ENCODE measurements at regions not wholly inside any gene's neighbourhood (a gene's known extent, or its start where the extent isn't known, plus 50 kb on each side); places are given as distances from the start of the nearest gene placed in this dataset.

DNA sequence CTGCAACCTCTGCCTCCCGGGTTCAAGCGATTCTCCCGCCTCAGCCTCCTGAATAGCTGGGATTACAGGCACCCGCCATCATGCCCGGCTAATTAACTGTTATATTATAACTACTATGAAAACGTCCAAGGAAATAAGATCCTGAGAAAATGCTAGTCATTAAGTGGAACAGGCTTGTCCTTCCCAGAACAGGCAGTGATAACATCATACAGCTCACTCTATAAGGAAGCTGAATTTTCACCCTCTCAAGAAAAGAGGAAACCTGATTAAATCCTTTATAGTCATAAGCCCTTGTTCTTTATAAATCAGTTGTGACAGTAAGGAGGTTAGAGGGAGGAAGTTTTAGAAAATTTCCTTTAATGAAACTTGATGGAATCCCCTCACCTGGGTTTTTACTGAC lies 163.9 kb upstream of the CLINT1 start:
- no peak for DNase-seq (ENCODE audit: low read depth)

DNA sequence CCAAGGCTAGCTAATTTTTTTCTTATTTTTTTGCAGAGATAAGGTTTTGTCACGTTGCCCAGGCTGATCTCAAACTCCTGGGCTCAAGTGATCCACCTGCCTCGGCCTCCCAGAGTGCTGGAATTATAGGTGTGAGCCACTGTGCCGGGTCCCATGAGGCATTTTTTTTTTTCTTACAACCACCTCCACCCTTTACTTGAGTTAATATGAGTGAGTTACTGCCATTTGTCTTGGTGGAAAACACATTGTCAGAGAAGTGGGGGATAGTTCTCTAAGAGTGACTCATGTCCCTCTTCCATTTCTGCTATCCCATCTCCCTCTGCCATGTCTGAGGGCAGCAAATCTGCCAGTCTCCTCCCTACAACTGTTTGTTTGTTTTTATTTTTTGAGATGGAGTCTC lies 163.4 kb upstream of the CLINT1 start:
- DNase-seq (ENCODE audit: low read depth), result no peak

DNA sequence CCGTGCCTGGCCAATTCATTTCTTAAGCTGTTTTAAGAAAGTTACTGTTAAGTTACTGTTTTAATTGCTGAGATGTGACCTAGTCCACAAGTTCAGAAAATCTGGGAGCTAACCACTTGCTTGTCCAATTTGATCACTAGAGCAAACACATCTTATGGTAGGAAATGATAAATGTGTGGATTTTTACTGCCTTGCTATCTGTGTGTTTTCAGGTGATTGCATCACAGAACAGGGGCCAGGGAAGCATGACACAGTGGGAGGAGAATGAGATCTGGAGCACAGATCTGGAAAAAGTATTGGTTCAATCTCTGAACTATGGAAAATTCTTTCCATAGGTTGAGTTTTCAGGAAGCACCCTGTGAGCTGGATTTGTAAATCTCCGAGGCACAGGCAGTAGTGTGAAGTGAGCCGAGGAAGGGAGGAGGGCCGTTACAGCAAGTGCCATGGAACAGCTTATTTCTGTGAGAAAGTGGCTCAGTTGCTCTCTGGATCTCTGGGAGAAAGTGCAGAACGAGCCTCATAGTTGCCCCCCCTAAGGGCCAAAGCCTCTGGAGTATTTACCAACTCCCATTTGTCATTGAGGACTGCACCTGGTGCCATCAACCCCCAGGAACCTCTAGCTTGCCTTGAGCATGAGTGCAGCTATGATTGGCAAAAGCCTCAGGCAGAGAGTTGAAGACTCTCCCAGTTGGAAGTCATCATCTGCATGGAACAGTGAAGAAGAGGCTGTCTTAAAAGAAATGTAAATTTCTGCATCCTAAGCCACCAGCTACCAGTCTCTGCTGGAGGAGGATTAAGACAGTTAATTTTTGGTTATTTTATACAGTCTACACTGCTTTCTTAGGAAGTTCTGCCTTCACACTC lies 161.8 kb upstream of the CLINT1 start:
- no peak for DNase-seq (ENCODE audit: low read depth)

DNA sequence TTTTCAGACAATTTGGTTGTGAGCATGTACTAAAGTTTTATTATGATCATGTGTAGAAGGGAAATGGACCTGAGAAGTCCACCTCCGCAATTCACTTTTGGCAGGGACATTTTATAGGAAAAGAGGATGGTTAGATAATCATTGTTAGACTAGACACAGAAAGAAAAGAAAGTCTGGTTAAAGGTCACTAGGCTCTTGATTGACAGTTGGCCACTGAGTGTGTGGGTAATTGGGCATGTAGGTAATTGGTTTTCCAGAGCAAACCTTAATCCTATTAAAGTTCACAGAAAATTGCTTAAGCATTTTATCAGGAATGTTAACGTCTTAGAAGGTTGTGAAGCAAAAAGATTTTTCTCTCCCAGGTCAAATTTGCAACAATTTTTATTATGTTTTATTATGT lies 158.5 kb upstream of the CLINT1 start:
- no peak for DNase-seq (ENCODE audit: low read depth)

DNA sequence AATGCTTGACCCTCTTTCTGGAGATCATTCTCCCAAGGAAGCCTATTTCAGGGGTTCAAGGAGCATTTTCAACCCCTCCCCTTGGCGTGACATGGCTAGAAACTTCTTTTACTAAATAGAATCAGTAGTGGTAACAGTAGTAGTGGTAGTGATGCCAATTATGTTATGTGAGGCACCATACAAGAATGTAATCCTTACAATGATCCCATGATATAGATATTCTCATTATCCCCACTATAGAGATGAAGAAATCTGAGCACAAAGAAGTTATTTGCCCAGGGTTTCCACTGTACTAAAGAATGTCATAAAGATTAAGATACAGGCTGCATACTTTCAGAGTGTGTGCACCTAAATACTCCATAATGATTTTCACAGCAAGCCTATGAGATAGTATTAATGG lies 155.4 kb upstream of the CLINT1 start:
- DNase-seq (ENCODE audit: low read depth), result no peak

DNA sequence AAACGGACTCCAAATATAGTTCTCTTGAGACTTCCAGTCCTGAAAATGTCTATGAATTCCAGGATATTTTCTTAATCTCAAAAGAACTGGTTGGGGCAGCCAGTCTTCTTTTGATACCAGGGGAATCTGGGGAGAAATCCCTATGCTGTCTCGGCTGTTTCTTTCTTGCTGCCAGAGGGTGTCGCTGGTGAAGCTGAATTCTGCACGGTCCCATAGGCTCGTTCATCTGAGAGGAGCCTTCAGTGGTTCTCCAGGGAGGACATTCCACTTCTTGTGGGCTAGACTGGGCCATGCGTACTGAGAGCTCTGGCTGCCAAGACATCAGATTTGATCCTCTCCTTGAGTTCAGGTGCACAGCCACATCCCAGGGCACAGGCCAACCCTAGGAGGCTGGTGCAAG lies 155.0 kb upstream of the CLINT1 start:
- no peak for DNase-seq (ENCODE audit: low read depth)

DNA sequence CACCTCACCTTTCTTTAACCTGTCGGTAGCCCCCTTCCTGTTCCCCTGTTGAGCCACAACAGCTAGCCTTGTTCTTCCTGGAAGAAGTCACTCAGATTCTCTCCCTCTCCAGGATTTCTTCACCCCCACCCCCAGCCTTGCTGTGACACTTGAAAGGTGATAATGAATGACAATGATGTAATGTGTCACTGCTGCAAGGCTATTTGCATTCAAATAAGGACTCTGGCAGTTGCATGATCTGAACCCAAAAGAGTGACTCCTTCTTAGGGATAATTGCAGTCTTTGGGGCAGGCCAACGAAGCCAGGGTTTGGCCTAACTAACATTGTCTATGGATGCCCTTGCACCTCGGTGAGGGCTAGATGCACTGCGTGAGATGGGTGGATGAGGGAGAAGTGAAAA lies 154.4 kb upstream of the CLINT1 start:
- DNase-seq (ENCODE audit: low read depth), result no peak

DNA sequence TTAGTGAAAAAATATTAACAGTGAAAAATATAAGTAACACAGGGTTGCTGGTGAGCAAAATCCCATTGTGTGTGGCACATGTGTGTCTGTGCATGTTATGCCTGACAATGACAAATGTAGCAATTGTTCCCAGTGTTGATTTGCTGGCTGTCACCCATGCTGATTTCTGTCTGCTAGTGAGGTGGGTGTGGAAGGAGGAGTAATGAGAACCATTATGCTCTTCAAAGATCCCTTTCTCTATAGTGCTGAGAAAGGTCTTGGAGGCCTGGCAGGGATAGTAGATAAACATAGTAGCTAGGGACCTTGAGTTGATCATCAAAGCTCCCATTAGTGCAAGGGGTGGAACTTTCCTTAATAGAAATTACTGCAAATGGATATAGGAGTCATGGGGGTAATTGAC lies 152.5 kb upstream of the CLINT1 start:
- no peak for DNase-seq (ENCODE audit: low read depth)

DNA sequence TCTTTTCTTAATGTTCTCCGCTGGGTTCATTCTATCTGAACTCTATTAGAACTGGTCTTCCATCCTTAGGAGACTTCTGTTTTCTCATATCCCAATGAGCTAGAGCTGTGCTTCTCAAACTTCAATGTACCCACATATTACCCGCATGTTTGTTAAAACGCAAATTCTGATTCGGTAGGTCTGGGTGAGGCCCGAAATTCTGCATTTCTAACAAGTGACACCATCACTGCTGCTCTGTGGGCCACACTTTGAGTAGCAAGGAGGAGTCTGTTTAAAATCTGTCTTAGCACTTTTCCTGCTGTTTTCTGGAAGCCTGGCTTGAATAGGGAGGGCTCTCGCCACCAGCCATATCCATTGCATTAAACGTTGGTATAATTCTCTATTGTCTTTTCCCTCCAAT lies 151.9 kb upstream of the CLINT1 start:
- DNase-seq (ENCODE audit: low read depth), result no peak

DNA sequence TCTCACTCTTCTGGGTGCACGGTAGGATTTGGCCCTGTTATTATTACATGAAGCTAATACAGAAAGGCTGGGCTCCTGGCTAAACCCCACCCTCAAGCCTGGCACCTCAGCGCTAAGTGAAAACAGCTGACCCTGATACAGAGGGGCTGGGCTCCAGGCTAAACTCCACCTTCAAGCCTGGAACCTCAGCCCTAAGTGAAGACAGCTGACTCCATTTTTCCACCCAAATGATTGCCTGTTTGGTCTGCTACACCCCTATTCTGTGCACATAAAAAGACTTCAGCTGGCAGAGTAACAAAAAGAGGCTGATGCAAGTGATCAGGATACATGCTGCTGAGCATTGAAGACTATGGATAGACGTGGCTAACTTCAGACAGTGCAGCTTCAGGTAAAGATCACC lies 148.4 kb upstream of the CLINT1 start:
- no peak for DNase-seq (ENCODE audit: low read depth)

DNA sequence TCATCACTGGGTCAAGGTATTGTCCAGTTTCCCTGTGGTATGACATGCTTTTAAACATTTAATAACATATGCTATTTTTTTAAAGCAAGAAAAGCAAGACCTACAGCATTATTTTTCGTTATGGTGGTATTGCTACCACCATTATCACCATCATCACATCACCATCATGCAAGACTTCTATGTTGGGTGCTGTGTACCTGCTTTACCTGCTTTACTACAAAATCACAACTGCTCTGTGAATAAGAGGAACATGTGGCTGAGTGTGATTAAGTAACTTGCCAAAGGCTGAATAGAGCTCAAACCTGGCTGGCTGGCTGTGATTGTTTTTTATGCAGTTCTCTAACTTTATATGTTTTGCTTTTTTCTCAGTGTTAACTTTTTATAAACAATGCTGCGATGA lies 140.8 kb upstream of the CLINT1 start:
- no peak for DNase-seq (ENCODE audit: low read depth)

DNA sequence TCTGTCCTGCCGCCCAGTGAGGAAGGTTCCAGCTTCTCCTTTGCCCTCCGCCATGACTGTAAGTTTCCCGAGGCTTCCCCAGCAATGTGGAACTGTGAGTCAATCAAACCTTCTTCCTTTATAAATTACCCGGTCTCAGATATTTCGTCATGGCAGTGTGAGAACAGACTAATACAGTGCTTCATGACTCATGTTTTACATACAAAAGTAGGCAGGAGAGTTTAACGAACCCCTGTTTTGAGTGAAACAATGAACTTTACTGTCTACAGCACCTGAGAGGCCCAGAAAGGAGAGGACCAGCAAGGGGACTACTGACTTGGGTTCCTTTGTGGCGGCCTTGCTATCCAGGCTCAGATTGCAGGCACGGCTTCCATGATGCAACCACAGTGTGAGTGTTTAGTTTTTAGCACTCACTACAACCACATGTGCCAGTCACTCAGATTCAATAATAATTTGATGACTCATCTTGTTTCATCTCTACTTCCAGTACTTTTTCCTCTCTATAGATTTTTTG lies 139.1 kb upstream of the CLINT1 start:
- no peak for DNase-seq (ENCODE audit: low read depth)

DNA sequence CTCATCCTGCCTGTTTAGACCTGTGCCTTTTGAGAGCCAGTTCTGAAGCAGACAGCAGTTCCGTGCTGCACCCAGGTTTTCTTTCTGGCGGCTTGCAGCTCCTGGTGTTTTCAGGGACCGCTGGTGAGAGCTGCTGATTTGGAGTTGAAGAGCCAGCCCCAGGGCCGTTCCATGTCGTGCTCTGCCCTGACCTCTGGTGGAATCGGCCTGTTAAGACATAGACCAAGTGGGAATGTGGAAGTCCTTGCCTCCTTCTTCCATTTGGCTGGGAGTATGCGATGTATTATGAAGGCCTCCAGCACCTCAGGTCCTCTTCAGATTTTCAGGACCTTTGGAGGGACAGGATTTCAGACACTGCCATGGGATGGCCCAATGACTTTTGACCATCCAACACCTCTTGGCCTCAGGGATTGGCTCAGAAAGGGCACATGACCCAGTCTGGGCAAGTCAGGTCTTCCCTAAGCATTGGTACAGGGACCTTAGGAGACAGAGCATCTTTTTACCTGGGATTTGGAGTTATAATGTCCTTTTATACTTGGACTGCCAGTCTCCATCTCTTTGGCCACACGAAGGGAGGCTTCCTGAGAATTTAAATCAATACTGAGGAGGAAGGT lies 136.1 kb upstream of the CLINT1 start:
- peak; percentile 25 for DNase-seq (ENCODE audit: low read depth)

DNA sequence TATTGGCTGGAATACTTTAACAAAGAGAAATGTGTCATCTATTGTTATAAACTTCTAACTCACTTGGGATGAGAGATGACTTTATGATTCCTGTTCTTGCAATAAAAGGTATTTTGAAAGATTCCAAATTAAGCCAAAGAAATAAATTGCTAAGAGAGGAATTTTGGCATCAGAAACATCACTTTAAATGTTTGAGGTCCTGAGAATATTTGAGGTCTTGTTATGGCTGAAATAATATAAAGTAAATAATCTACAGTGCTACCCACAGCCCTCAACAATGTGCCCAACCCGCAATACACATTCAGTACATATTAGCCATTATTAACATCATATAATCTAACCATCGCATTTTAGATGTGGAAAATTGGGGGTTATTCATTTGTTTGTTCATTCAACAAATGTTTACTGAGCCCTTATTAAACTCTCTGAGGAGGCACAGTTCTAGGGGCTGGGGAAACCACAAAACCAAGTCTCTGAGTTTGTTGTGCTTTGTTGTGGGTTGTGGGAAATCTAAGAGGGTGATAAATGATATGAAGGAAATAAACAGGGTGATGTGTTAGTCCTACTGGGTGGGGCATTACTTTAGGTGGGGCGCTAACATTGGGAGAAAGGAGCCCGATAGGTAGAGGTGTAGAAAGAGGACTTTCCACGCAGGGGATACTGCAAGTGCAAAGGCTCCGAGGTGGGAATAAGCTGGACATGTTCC lies 135.2 kb upstream of the CLINT1 start:
- DNase-seq (ENCODE audit: low read depth), result no peak

DNA sequence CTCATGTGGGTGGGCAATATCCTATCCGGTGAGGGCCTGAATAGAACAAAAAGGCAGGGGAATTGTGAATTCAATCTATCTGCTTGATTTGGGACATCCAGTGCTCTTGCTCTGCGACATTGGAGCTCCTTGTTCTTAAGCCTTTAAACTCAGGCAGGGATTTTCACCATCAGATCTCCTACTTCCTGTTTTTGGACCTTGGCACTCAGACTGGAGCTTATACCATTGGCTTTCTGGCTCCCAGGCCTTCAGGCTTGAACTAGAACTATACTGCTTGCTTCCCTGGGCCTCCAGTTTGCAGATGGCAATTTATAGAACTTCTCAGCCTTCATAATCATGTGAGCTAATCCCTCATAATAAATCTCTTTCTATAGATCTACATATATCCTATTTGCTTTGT lies 134.3 kb upstream of the CLINT1 start:
- no peak for DNase-seq (ENCODE audit: low read depth)

DNA sequence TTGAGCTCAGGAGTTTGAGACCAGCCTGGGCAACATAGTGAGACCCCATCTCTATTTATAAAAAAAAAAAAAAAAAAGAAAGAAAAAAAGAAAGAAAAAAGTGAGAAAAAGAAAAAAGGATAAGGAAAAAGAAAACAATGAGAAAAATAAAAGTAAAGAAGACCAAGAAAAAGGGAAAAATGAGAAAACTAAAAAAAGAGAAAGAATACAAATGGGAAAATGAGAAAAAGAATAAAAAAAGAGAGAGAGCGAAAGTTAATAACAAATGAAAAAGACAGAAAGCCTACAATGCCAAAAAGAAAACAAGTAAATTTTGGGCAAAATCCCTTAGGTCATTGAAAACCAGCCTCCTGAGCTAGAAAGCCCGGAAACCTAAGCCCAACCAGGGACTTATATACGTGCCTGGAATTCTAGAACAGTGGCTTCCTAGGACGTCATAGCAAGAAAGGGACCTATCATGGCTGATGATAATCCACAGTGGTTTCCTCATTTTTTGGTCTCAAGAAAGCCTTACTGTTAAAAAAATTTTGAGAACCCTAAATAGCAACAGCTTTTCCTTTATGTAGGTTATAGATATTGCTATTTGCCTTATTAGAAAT lies 131.7 kb upstream of the CLINT1 start:
- DNase-seq (ENCODE audit: low read depth), result no peak

DNA sequence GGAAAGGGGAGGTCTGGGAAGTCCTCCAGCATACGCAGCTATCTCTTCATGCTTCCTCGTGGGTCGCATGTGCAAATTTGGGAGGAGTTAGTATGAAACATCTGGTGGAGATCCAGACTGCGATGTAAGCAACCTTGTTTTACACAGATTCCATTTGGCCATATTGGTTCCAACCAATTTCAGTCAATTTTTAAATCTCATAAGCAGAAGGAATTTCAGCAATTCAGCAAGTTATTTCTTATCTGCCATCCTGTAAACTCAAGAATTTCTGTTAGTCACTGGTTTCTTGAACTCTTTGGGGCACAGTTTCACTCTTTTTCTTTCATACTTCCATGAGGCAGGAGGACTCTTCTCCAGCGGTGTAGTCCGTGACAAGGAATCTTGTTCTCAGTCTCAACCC lies 130.4 kb upstream of the CLINT1 start:
- DNase-seq (ENCODE audit: low read depth), result no peak

DNA sequence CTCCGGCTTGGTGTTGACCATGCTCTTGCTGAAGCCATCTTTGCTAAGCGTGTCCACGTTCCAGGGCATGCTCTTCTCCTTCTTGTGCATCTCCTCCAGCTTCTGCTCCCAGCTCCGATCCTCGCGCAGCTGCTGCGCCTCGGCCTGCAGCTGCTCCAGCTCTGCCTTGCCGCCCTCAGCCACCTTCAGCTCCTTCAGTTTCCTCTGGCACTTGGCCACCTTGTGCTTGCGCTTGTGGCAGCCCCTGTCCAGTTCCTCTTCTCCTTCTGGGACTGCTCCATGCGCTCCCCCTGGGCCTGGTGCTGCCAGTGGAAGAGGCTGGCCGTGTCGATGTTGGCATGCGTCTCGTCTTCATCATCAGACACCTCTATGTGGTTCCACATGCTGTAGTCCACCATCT lies 128.3 kb upstream of the CLINT1 start:
- no peak for DNase-seq (ENCODE audit: low read depth)

DNA sequence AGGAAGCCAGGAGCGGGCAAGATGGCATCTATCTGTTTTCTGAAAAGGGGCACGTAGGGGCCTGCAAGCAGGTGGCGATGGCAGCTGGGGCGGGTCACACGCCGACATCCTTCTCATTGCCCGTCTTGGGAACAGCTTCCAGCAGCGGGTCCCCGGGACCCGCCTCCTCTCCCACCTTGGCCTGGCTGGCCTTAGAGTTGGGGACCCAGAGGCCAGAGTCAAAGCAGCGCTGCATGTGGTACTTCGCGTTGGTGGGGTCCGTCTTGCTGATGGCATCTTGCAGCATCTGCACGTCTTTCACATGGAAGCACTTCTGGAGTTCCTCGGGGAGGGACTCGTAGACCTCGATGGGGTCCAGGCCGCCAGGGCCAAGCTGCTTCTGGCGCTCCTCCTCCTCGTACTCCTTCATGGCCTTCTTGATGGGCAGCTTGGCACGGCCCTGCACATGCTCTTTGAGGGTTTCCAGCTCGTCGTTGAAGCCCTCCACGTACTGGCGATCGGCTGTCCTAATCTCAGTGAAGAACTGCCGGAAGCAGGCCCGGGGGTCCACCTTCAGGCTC lies 127.6 kb upstream of the CLINT1 start:
- DNase-seq (ENCODE audit: low read depth), result no peak

DNA sequence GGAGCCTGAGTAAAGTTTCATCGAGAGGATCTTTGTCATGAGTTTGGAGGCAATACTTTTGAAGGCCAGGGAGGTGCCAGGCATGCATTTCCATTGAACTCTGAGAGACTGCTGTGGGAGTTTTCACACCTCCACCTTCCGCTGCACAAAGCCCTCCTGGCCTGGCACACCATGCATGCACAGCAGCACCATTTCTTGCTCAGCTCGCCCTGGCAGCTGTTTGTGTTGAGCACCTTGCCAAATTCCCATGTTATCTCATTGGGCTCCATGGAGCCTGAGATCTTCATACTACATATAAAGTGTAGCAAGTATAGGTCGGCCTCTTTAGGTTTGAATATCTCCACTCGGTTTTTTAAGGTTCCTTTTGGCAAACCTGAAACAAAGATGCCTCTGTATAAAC lies 125.7 kb upstream of the CLINT1 start:
- no peak for DNase-seq (ENCODE audit: low read depth)

DNA sequence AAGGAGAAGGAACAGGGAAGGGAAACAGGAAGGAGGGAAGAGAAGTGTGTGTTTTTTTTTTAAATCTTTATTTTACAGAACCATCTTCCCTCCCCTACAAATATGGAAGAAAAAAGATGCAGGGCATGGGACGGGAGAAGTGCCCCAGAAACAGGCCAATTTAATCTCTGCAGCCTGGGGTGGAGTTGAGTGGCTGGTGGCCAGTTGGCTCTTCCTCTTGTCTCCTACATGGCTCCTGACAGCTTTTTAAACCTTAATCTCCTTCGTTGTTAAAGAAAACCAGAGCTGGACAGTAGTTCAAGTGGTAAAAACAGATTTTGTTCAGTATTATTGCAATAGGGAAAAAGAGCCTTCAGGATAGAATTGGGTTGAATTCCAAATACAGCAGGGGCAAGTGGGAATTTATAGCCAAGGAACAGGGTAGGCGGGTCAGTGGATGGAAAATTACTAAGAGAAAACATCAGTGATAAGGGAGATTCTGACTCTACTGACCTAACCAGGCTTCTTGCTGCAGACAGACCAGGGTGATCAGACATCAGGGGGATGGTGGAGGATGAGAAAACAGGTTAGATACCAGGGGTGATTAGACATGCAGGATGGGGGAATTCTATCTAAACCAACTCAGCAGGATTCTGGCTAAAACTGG lies 125.1 kb upstream of the CLINT1 start:
- DNase-seq (ENCODE audit: low read depth), result no peak

DNA sequence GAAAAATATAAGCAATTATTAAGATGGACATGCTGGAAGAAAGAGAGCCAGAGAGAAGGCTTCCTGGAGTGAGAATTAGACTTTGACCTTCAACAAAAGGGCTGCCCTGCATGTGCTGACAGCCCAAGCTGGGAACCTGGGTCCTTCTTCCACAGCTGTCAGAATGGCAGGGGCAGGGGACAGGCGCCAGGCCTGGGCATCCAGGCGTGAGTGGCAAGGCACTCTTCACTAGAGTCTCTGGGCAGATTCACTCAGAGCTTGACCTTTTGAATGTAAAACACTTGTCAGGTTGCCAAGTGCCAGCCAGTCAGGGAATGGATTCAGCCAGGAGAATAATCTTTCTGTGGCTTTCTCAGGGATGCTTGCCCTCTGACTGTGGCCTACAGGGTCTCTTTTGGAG lies 119.1 kb upstream of the CLINT1 start:
- no peak for DNase-seq (ENCODE audit: low read depth)

All from activated T-cell treated with anti-CD3 and anti-CD28 coated beads for 1 hour (primary cell).